Astrocyte of the cerebellum (primary cell): ENCODE measurements at regions not wholly inside any gene's neighbourhood (a gene's known extent, or its start where the extent isn't known, plus 50 kb on each side); places are given as distances from the start of the nearest gene placed in this dataset.
"Not testable (repeated sequence)": the region's sequence is repeated elsewhere in the genome, so short reads cannot be mapped to it uniquely, and the experiment has no call there.

Experiments
- DNase-seq: peaks from one replicate; pipeline ENCODE4 v3.0.0-alpha.2; 2011; ENCODE audit warnings: low read depth
- H3K4me3 ChIP-seq: 2 replicates; pipeline ENCODE4 v1.5.1; 2011; ENCODE audit warnings: mild to moderate bottlenecking, low read depth, low read length, moderate library complexity
- in situ Hi-C: cut with HindIII; loops from 2 replicates; pipeline ENCODE4 v1.10.0; 2017; ENCODE audit warnings: low sequenced_read_pairs
- TF ChIP-seq, protein P1 (sequence below): IDR thresholded peaks from 2 replicates; pipeline ENCODE4 v1.5.1; 2012; ENCODE audit warnings: low read length, low read depth, moderate library complexity, mild to moderate bottlenecking; ENCODE audit errors: missing control alignments

DNA sequence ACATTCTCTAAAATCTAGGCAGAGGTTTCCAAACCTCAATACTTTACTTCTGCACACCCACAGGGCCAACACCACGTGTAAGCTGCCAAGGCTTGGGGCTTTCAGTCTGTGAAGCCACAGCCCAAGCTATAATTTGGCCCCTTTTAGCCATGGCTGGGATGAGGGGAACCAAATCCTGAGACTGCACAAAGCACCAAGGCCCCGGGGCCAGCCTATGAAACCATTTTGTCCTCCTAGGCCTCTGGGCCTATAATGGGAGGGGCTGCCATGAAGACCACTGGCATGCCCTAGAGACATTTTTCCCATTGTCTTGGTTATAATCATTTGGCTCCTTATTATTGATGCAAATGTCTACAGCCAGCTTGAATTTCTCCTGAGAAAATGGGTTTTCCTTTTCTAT is 513.0 kb upstream of the ADGRB3 start:
- no peak for DNase-seq
- H3K4me3 ChIP-seq, result no peak overlapping the region
- TF ChIP-seq, protein P1, sequence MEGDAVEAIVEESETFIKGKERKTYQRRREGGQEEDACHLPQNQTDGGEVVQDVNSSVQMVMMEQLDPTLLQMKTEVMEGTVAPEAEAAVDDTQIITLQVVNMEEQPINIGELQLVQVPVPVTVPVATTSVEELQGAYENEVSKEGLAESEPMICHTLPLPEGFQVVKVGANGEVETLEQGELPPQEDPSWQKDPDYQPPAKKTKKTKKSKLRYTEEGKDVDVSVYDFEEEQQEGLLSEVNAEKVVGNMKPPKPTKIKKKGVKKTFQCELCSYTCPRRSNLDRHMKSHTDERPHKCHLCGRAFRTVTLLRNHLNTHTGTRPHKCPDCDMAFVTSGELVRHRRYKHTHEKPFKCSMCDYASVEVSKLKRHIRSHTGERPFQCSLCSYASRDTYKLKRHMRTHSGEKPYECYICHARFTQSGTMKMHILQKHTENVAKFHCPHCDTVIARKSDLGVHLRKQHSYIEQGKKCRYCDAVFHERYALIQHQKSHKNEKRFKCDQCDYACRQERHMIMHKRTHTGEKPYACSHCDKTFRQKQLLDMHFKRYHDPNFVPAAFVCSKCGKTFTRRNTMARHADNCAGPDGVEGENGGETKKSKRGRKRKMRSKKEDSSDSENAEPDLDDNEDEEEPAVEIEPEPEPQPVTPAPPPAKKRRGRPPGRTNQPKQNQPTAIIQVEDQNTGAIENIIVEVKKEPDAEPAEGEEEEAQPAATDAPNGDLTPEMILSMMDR, result no peak
- in situ Hi-C loops, result no loop called here

DNA sequence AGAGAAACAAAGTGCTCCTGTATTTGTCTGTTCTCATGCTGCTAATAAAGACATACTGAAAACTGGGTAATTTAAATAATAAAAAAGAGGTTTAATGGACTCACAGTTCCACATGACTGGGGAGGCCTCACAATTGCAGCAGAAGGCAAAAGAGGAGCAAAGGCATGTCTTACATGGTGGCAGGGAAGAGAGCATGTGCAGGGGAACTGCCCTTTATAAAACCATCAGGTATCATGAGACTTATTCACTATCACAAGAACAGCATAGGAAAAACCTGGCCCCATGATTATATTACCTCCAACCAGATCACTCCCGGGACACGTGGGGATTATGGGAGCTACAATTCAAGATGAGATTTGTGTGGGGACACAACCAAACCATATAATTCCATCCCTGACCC is 514.1 kb upstream of the ADGRB3 start:
- H3K4me3 ChIP-seq, in situ Hi-C loops, DNase-seq: not testable (repeated sequence)

- TF ChIP-seq, protein P1, result no peak
Observed at GRCh38 chr6:68114463-68115047, 520.5 kb upstream of the ADGRB3 start.

GRCh38 chr6:68108233-68108835 is 526.7 kb upstream of the ADGRB3 start:
- in situ Hi-C loops, result no loop called here
- H3K4me3 ChIP-seq, result no peak overlapping the region
- TF ChIP-seq, protein P1, result no peak
- DNase-seq, result no peak

More at GRCh38 chr6:68114463-68115047, 520.5 kb upstream of the ADGRB3 start:
- H3K4me3 ChIP-seq, result no peak overlapping the region
- DNase-seq, result no peak
- in situ Hi-C loops, result no loop called here

- TF ChIP-seq, protein P1, result no peak
- no peak for DNase-seq
- in situ Hi-C loops, result no loop called here
- no peak overlapping the region for H3K4me3 ChIP-seq
Observed at GRCh38 chr6:68094070-68094469, 541.0 kb upstream of the ADGRB3 start.

DNA sequence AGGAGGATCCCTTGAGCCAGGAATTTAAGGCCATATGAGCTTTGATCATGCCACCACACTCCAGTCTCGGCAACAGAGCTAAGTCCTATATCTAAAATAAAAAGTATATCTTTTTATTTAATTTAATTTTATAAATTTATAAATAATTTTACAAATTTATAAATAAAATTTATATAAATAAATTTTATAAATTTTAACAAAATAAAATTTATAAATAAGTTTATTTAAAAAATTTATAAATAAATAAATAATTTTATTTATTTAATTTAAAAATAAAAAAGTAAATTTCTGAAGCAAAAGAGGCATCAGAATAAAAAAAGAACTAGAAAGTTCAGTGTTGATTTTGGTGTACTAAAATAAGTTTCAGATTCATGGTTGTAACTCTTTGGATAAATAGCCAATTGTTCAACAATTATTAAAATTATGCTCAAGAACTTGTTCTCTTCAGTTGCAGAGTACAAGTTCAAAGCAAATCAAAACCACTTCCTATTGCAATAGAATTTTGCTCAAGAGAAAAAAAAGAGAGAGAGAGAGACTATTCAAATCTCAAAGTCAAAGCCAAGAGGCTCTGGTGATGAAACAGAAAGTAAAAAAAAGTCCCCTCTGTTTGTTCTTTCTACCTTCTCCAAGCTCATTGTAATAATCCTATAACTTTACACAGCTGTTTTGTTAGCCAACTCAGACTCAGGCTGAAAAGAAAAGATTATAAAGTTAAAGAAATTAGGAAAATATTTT is 547.5 kb upstream of the ADGRB3 start:
- no peak overlapping the region for H3K4me3 ChIP-seq
- no peak for DNase-seq
- in situ Hi-C loops, result no loop called here
- TF ChIP-seq, protein P1, result no peak

DNA sequence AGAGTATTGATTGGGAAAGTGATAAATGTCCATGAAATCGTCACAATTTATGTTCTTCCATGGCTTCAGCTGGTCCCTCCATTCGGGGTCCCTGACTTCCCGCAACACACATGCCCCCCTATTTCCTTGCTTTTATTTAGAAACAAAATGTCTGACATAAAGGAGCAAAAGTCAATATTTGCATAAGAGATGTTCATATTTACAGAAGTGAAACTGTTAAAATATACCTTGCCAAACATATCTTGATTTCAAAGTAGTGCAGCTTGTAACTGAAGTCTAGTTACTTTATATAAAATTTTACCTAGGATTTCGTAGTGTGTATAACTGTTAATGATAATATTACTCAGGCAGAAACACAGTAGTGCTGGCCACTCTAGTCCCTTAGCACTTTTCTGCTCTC is 548.9 kb upstream of the ADGRB3 start:
- in situ Hi-C loops, result no loop called here
- no peak for DNase-seq

DNA sequence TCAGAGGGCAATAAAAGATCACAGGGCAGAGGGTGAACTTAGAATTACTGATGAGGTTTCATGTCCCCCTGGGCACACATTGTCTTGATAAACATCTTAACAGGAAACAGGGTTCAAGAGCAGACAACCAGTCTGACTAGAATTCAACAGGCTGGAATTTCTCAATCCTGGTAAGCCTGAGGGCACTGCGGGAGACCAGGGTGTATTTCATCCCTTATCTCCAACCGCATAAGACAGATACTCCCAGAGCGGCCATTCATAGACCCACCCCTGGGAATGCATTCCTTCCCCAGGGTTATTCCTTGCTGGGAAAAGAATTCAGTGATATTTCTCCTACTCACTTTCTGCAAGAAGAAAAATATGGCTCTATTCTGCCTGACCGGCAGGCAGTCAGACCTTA is 549.5 kb upstream of the ADGRB3 start:
- in situ Hi-C loops, H3K4me3 ChIP-seq, DNase-seq: not testable (repeated sequence)

More for the DNA sequence above, 548.9 kb upstream of the ADGRB3 start:
- TF ChIP-seq, protein P1, result no peak
- no peak overlapping the region for H3K4me3 ChIP-seq
